ENCODE measurements at regions not wholly inside any gene's neighbourhood (a gene's known extent, or its start where the extent isn't known, plus 50 kb on each side); places are given as distances from the start of the nearest gene placed in this dataset.

DNA sequence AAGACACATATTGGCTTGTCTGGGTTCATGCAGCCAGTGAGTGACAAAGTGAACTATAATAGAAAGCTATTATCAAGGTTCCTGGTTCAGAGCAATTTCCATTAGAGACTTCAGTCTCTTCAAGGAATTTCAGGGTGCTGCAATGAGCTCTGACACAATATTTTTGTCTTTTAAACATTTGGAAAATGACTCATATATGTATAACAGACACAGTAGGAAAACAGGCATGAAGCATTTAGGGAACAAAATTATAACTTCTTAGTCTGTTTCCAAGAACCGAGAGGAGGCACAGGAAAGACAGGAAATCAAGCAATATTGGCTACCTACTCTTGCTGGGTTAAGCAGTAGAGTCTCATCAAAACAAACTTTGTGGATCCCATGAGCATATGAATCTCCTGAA is 170.4 kb downstream of the PTPRC start:
- no peak overlapping the region for H3K9ac ChIP-seq (ENCODE audit: low read depth, low read length)
- H3K4me1 ChIP-seq (ENCODE audit: insufficient read depth, low read length), result no peaks in the 10 kb centered on the region
- 0 out of 2 replicates have a peak, but pooled peaks cover 7% of the 10 kb centered on the region for H3K9me3 ChIP-seq (ENCODE audit: control insufficient read depth, insufficient read depth, low read length)
- no peaks in the 10 kb centered on the region for H3K36me3 ChIP-seq (ENCODE audit: insufficient read depth, low read length)

DNA sequence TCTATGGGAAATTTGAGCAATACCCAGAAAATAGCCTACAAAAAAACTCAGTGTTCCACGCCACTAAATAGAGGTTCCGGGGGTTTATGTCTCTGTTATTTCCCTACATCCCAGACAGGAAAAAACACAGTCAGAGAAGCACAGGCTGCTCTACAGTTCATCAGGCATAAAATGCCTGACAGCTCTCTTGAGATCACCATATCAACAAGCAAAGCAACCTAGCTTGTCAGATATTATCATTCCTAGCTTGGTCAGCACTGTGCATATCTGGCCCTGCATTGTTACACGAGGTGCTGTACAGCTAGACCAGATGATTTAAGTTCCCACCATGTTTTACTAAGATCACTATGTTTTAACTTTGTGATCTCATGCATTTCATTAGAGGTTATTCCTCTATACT is 172.6 kb downstream of the PTPRC start:
- H3K36me3 ChIP-seq (ENCODE audit: insufficient read depth, low read length), result no peaks in the 10 kb centered on the region
- no peak overlapping the region for H3K9ac ChIP-seq (ENCODE audit: low read depth, low read length)
- H3K9me3 ChIP-seq (ENCODE audit: control insufficient read depth, insufficient read depth, low read length), result 0 out of 2 replicates have a peak, but pooled peaks cover 7% of the 10 kb centered on the region
- H3K4me1 ChIP-seq (ENCODE audit: insufficient read depth, low read length), result no peaks in the 10 kb centered on the region

DNA sequence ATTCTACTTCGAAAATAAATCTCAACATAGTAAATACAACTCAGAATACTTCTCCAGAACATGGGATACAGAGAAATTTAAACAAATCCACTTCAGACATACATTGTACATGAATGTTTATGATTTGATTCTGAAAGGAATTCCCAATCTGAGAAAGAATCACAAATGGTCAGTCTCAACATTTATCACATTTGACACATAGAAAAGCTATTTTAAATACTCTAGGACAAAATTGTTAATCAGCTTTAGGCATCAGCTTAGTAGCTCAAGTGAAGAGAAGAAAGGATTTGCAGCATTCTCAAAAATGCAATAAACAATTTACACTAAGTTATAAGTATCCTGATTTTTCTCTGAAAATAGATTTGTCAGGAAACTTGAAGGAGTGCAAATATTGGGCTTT is 184.8 kb downstream of the PTPRC start:
- peaks cover 6% of the 10 kb centered on the region; the same call in 1 of the 2 replicates for H3K4me1 ChIP-seq (ENCODE audit: insufficient read depth, low read length)
- no peaks in the 10 kb centered on the region for H3K9me3 ChIP-seq (ENCODE audit: control insufficient read depth, insufficient read depth, low read length)
- no peak overlapping the region for H3K9ac ChIP-seq (ENCODE audit: low read depth, low read length)
- H3K36me3 ChIP-seq (ENCODE audit: insufficient read depth, low read length), result no peaks in the 10 kb centered on the region

DNA sequence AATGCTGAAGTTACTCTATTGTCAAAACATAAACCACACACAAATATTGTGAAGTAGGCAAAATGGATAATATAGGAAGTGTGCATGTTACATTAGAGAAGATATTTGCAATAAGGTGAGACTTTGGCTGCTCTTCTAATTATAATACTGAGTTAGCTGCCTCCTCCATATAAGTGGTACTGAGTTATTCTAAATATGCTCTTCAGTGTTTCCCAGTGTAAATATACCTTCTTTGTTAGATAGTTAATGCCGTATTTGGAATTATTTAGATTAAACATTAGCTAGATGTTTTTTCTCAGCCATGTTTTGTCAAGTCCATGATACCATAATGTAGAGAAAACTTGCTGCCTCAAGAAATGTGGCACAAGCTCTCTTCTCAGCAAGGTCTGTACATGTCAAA is 186.4 kb downstream of the PTPRC start:
- Histone ChIP-seq H3K4me1 (ENCODE audit: insufficient read depth, low read length) (no peaks in the 10 kb centered on the region), H3K36me3 (ENCODE audit: insufficient read depth, low read length) (no peaks in the 10 kb centered on the region), H3K9me3 (ENCODE audit: control insufficient read depth, insufficient read depth, low read length) (no peaks in the 10 kb centered on the region), H3K9ac (ENCODE audit: low read depth, low read length) (no peak overlapping the region)

DNA sequence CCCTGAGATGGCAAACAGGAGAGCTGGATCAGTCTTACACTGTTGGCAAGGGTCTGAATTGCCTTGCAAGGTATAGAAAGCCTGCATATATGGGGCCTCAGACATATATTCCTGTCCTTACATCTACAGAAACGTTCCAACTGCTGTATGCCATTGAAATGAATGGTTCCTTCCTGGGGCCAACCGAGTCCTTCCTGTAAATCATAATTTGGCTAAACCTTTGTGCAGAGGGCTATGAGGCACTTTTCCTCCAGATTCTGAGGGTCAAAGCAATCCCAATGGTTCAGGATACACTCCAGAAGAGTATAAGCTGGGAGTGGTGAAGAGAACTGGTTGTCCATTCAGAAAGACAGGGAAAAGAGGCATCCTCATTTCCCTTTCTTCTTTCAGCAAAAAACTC is 190.5 kb downstream of the PTPRC start:
- Histone ChIP-seq H3K36me3 (ENCODE audit: insufficient read depth, low read length) (no peaks in the 10 kb centered on the region), H3K4me1 (ENCODE audit: insufficient read depth, low read length) (no peaks in the 10 kb centered on the region), H3K9ac (ENCODE audit: low read depth, low read length) (no peak overlapping the region), H3K9me3 (ENCODE audit: control insufficient read depth, insufficient read depth, low read length) (no peaks in the 10 kb centered on the region)

DNA sequence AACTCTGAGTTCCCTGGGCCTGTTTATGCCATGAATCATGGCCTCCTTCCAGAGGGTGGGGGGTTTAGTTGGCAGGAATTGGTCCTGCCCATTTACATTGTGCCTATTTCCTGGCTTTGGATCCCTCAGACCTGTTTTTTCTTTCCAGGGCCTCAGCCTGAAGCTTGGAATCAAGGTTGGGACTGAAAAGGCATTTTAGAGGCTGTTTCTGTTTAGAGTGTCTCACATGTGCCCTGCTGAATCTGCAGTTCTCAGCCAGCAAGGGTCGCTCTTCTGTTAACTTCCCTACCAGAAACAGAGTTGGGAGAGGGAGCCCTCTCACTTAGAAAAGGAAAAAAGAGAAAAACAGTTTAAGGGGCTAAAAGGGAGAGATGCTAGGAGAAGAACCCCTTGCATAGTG is 191.1 kb downstream of the PTPRC start:
- H3K36me3 ChIP-seq (ENCODE audit: insufficient read depth, low read length), result no peaks in the 10 kb centered on the region
- H3K9ac ChIP-seq (ENCODE audit: low read depth, low read length), result no peak overlapping the region
- H3K4me1 ChIP-seq (ENCODE audit: insufficient read depth, low read length), result no peaks in the 10 kb centered on the region
- no peaks in the 10 kb centered on the region for H3K9me3 ChIP-seq (ENCODE audit: control insufficient read depth, insufficient read depth, low read length)

DNA sequence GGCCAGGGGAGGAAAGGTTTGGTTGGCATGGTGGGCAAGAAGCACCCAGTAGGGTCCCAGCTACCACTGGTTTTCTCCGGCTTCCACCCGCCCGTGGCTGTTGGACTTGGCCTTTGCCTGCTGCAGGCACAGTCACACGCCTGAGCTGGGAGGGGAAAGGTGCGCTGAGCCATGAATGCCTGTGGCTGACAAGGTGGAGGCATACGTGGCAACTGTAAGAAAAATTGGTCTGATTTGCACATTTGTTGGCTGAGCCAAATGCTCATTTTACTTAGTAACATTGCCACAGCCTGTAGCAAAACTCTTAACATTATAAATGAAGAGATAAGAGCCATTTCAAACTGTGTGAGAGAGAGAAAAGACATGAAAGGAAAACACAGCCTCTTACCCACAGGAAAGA is 191.6 kb downstream of the PTPRC start:
- no peaks in the 10 kb centered on the region for H3K4me1 ChIP-seq (ENCODE audit: insufficient read depth, low read length)
- no peaks in the 10 kb centered on the region for H3K36me3 ChIP-seq (ENCODE audit: insufficient read depth, low read length)
- H3K9ac ChIP-seq (ENCODE audit: low read depth, low read length), result no peak overlapping the region
- H3K9me3 ChIP-seq (ENCODE audit: control insufficient read depth, insufficient read depth, low read length), result no peaks in the 10 kb centered on the region

DNA sequence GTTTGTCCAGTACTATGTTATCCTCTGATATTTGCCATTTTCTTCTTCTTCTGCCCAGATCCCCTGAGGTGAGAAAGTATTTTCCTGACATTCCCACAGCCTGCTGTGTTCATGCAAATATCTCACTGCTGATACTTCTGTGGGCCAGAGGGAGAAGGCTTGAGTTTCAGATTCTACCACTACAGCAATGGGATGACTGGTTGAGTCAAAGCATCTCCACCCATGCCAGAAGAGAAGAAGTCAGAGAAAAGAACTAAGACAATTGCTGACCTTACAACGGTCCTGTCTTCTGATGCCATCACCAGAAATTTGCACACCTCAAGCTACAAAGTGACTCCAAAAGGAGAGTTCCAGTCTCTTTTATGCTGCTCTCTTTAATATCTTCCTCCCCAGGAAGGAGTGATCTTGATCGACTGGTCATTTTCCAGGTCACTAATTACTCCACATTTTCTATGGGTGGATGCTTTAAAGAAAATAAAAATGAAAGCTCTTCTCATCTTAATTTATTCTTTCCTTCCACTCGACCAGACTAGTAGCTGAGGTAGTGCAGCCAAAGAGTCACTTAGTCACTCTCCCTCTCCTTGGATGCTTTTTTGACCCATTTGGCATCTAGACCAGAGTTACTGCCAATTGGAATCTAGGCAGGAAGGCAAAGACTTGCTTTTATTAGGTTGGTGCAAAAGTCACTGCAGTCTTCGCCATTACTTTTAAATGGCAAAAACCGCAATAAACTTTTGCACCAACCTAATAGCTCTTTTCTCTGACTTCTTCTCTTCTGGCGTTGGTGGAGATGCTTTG is 195.1 kb downstream of the PTPRC start:
- H3K4me1 ChIP-seq (ENCODE audit: insufficient read depth, low read length), result no peaks in the 10 kb centered on the region
- no peak overlapping the region for H3K9ac ChIP-seq (ENCODE audit: low read depth, low read length)
- no peaks in the 10 kb centered on the region for H3K36me3 ChIP-seq (ENCODE audit: insufficient read depth, low read length)
- no peaks in the 10 kb centered on the region for H3K9me3 ChIP-seq (ENCODE audit: control insufficient read depth, insufficient read depth, low read length)

DNA sequence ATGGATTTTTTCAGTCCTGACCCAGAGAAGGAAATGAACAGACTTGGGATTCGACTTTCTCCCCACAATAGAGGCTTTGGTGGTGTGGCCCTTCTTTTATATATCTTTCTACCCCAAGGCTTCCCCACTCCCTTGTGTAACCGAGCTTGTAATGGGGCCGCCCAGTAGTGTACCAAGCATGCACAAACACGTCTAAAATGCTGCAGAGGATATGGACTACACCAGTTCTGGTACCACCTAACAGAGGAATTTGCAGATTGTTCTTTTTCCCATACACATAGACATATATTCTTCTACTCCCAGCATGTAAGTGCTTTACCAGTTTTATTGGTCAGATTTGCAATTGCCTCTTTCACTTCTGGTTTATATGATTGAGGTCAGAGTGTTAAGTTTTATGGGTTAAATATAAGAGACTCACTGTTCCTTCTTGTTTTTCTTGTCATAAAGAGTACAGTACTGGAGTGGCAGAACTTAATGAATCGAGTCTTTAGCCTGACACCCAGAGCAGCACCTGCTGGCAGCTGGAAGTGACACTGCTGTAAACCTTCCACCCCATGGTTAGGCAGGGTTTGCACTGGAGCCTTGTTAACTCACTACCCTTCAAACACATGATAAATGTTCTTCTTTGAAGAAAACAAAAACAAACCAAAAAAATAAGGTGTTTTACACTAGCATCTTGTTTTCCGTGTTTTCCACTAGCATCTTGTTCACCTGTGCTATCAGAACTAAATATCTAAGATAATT is 198.6 kb downstream of the PTPRC start:
- H3K36me3 ChIP-seq (ENCODE audit: insufficient read depth, low read length), result no peaks in the 10 kb centered on the region
- no peak overlapping the region for H3K9ac ChIP-seq (ENCODE audit: low read depth, low read length)
- H3K4me1 ChIP-seq (ENCODE audit: insufficient read depth, low read length), result no peaks in the 10 kb centered on the region
- H3K9me3 ChIP-seq (ENCODE audit: control insufficient read depth, insufficient read depth, low read length), result no peaks in the 10 kb centered on the region

DNA sequence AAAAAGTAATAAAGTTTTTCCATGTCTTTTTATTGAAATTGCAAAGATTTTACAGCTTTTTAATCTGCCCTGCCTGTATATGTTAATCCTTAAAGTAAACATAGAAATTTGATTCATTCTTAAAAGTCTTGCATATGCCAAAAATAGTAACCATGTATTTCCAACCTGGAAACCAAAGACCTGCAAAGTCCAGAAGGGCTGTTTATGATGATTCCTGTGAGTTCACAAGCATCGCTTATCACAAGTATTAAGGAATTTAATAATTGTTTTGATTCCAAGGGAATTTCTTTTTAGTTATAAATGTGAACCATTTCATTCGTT is 199.1 kb downstream of the PTPRC start:
- Histone ChIP-seq H3K4me1 (ENCODE audit: insufficient read depth, low read length) (no peaks in the 10 kb centered on the region), H3K36me3 (ENCODE audit: insufficient read depth, low read length) (no peaks in the 10 kb centered on the region), H3K9ac (ENCODE audit: low read depth, low read length) (no peak overlapping the region), H3K9me3 (ENCODE audit: control insufficient read depth, insufficient read depth, low read length) (no peaks in the 10 kb centered on the region)

DNA sequence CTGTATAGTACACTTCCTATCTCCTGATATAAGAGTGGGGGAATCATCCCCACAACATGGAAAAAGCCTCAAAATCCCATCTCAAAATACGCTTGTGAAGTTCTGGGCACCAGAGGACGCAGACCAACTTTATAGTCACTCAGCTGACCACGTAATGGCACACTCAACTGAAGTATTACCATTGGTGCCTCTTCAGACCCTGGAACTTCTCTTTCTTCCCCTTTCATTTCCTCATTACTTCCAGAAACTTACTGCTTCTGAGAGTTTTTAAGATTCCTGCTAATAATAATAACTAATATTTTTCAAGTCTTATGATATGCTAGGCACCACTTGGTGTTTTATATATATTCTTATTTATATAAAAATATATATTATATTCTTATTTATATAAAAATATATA is 202.6 kb downstream of the PTPRC start:
- Histone ChIP-seq H3K4me1 (ENCODE audit: insufficient read depth, low read length) (no peaks in the 10 kb centered on the region), H3K9ac (ENCODE audit: low read depth, low read length) (no peak overlapping the region), H3K9me3 (ENCODE audit: control insufficient read depth, insufficient read depth, low read length) (no peaks in the 10 kb centered on the region), H3K36me3 (ENCODE audit: insufficient read depth, low read length) (no peaks in the 10 kb centered on the region)

DNA sequence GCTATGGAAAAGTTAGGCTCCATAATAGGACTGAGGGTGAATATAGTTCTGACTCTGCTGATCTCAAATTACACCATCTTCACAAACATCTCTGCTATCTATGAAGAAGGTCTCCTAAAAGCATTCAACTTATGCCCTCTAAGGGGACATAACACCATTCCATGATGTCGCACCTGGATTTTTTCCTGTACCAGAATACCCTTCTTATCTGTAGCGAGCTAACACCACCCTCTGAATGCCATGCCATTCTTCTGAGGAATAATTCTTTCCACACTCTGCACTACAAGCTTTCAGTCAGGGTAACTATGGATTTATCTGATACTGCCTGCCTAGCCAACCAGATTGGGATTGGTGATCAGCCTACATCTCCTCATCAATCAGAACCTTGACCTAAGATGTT is 203.8 kb downstream of the PTPRC start:
- no peaks in the 10 kb centered on the region for H3K36me3 ChIP-seq (ENCODE audit: insufficient read depth, low read length)
- H3K4me1 ChIP-seq (ENCODE audit: insufficient read depth, low read length), result no peaks in the 10 kb centered on the region
- H3K9me3 ChIP-seq (ENCODE audit: control insufficient read depth, insufficient read depth, low read length), result no peaks in the 10 kb centered on the region
- no peak overlapping the region for H3K9ac ChIP-seq (ENCODE audit: low read depth, low read length)

DNA sequence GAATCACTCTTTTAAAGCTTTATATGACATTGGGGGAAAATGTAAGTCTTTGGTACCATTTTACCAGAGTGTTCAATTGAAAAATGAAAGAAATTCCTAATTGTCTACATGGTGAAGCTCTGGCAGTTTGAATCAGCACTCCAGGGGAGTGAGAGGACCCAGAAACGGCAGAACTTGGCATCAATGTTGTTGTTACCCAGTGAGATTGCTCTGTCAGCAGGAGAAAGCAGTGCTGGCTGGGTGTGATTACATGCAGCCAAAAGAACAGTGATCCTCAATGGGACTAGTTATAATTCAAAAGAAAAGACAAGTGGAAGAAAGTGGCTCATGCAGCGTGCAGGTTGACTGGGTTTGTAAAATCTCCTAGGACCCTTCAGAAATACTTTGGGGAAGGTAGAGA is 206.4 kb downstream of the PTPRC start:
- H3K9me3 ChIP-seq (ENCODE audit: control insufficient read depth, insufficient read depth, low read length), result no peaks in the 10 kb centered on the region
- no peaks in the 10 kb centered on the region for H3K4me1 ChIP-seq (ENCODE audit: insufficient read depth, low read length)
- H3K36me3 ChIP-seq (ENCODE audit: insufficient read depth, low read length), result no peaks in the 10 kb centered on the region
- H3K9ac ChIP-seq (ENCODE audit: low read depth, low read length), result no peak overlapping the region

DNA sequence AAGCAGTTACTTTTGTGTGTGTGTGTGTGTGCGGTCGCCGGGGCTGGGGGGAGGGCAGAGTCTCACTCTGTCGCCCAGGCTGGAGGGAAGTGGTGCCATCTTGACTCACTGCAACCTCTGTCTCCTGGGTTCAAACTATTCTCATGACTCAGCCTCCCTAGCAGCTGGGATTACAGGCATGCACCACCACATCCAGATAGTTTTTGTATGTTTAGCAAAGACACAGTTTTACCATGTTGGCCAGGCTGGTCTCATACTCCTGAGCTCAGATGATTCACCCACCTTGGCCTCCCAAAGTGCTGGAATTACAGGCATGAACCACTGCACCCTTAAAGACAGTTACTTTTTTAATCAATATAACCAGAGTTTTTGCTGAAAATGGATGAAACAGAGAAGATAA is 207.0 kb downstream of the PTPRC start:
- Histone ChIP-seq H3K36me3 (ENCODE audit: insufficient read depth, low read length) (no peaks in the 10 kb centered on the region), H3K9me3 (ENCODE audit: control insufficient read depth, insufficient read depth, low read length) (no peaks in the 10 kb centered on the region), H3K9ac (ENCODE audit: low read depth, low read length) (no peak overlapping the region), H3K4me1 (ENCODE audit: insufficient read depth, low read length) (no peaks in the 10 kb centered on the region)

DNA sequence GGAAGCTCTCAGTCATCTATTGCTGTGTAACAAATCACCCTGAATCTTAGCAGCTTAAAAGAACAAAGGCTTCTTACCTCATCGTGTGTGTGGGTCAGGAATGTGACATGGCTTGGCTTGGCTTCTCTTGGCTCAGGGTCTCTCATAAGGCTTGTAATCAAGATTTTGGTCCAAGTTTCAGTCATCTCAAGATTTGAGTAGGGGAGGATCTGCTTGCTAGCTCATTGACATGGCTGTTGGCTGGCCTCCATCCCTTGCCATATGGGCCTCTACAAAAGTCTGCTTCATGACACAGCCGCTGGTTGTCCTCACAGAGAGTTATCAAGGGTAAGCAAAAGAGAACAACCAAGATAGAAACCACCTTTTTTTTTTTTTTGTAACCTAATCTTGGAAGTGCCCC is 207.7 kb downstream of the PTPRC start:
- H3K36me3 ChIP-seq (ENCODE audit: insufficient read depth, low read length), result no peaks in the 10 kb centered on the region
- no peaks in the 10 kb centered on the region for H3K9me3 ChIP-seq (ENCODE audit: control insufficient read depth, insufficient read depth, low read length)
- H3K4me1 ChIP-seq (ENCODE audit: insufficient read depth, low read length), result no peaks in the 10 kb centered on the region
- no peak overlapping the region for H3K9ac ChIP-seq (ENCODE audit: low read depth, low read length)
